NCI-H1694 treated with DMSO at 0.1 percent for 48 hours (cell line): ENCODE measurements at regions not wholly inside any gene's neighbourhood (a gene's known extent, or its start where the extent isn't known, plus 50 kb on each side); places are given as distances from the start of the nearest gene placed in this dataset.
"Not testable (repeated sequence)": the region's sequence is repeated elsewhere in the genome, so short reads cannot be mapped to it uniquely, and the experiment has no call there.

Source experiments
- DNase-seq: peaks from one replicate; lab custom pipeline; 2025; lab: John Stamatoyannopoulos, UW

GRCh38 chr6:18595774-18596530 is 208.8 kb downstream of the RNF144B start:
- DNase-seq, result peak; percentile 42

GRCh38 chr6:18596531-18596835 is 209.3 kb downstream of the RNF144B start:
- no peak for DNase-seq

GRCh38 chr6:18598551-18599264 is 211.6 kb downstream of the RNF144B start:
- no peak for DNase-seq

- DNase-seq, result no peak
These were observed 213.1 kb downstream of the RNF144B start for GRCh38 chr6:18600255-18600654.

- DNase-seq, result peak; percentile 65
These were observed 214.4 kb downstream of the RNF144B start for GRCh38 chr6:18601516-18602020.

GRCh38 chr6:18602931-18603330 is 215.8 kb downstream of the RNF144B start:
- no peak for DNase-seq

DNA sequence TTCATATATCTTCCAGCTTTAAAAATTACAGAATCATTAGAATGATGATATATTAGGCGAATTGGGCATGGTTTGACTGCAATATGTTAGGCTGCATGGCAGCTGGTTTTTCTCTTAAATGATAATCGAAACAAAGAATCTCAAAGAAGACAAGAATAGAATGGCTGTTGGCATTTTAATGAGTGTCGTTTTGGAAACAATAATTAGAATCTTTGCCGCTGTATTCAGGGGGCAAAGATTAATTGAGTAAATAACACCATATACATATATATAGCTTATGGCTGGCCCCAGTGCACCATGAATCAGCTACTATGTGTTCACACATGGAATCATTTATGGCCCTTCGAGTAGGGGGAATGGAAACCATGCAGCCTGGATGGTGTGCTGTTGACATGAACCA is 216.2 kb downstream of the RNF144B start:
- no peak for DNase-seq

DNA sequence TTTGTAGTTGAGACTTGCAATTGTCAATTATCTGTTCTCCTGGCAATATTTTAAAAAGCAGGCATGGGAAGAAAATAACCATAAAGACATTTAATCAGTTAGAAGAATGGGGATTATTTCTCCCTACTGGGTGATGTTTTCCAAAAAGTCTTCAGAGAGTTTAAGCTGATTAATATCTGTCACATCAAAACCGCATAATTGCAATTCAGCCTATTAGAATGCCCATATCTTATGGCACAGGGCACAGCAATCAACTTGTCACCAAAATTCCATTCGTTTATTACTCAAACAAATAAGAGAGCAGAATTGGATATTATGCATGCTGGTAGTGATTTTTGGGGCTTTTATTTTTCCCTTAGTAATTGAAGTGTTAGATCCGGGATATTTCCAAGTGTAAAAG is 218.7 kb downstream of the RNF144B start:
- no peak for DNase-seq

GRCh38 chr6:18609715-18610114 is 222.6 kb downstream of the RNF144B start:
- no peak for DNase-seq

GRCh38 chr6:18613319-18613925 is 226.3 kb downstream of the RNF144B start:
- DNase-seq, result no peak

DNA sequence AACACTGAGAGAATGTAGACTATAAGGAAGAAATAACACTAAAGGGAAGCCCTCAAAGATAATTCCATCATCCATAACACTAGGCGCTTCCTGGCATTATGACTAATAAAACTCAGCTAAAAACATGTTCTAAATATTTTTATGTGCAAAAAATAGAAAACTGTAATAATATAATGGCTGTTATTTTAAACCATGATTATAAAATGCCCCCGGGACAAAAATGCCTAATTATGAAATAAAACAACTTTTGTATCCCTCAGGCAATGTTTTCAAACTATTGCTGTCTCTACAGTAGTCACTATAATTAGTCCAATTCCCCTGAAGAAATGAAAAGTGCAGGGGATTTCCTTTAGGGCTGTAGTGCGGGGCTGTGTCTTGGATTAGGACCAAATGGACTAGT is 242.4 kb downstream of the RNF144B start:
- no peak for DNase-seq

- DNase-seq, result no peak
These were observed 245.7 kb downstream of the RNF144B start for GRCh38 chr6:18632670-18633410.

DNA sequence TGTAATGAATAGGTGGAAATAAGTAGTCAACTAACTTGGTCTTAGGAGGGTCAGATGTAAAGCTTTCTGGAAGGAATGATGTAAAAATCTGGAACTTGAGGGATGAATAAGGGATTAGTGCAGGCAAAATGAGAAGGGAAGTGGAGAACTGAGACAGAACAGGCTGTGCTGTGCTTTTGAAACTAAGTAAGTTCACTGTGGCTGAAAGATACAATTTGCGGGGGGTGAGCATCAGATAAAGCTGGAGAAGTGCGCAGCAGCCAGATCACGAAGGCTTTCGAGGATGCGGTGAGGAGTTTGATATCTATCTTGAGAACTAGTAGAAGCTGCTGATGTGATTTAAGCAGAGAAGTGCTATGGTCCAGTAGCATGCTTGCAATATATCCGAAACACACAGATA is 247.8 kb downstream of the RNF144B start:
- no peak for DNase-seq

DNA sequence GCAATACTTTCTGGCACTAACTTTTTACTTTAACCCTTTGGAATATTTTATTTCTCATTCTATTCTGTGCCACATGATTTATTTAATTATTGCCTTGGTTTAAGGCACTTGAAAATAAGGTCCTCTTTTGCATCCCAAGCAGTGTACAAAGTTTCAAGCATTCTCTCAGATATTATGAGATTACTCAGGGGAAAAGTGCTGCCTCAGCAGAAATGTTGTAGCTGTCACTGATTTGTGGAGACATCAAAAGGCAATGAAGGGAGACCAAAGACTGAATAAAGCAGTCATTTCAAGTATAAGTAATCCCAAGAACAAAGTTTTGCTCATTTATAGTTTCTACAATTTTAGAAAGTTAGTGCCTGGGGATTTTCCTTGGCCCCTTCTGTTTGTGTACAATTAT is 253.0 kb downstream of the RNF144B start:
- no peak for DNase-seq

DNA sequence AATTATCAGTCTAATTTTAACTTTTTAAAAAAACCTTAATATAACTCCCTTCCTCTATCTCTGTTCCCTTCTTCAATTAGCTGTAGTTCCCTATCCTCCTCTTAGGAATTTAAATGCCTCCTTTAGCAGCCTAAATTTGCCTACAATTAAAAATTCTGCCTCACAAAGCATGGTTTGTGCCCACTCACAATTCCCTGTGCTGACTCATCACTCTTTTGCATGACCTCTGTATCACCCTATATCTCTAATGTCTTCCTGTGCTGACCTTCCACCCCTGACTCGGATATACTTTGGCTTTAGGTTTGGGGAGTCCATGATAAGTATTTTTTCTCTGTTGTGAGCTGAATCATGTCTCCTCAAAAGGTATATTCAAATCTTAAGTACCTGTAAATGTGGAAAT is 253.6 kb downstream of the RNF144B start:
- DNase-seq, result no peak

DNA sequence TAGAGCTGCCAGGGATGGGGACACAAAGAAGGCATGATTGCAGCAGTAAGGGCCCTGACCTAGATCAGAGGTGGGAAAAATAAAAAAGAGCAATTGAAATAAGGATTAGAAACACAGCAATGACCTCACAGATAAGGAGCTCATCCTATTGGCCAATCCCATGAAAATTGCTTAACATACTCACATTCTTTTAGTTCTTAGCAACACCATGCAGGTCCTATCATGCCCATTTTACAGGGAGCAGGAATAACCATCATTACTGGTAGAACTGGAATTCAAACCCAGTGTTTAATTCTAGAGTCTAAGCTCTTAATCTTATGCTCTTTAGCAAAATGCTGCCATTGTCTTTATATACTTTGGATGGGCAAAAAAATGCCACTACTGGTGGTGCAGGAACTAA is 267.7 kb downstream of the RNF144B start:
- no peak for DNase-seq

DNA sequence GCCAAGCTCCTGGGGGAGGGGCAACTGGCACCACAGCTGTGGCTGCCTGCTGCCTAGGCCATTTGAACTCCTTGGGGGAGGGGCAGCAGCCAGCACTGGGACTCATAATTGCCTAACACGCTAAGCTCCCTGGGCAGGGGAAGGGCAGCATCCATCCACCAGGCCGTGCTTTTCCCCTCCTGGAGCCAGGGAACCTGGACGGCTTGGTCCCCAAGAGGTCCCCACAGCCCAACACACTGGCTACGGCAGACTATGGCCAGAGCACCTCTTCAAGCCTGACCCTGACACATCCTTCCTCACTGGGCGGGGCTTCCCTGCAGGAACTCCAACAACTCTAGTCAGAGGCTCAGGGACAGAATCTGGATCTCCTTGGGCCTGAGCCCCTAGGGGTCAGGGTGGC is 269.4 kb downstream of the RNF144B start:
- no peak for DNase-seq

DNA sequence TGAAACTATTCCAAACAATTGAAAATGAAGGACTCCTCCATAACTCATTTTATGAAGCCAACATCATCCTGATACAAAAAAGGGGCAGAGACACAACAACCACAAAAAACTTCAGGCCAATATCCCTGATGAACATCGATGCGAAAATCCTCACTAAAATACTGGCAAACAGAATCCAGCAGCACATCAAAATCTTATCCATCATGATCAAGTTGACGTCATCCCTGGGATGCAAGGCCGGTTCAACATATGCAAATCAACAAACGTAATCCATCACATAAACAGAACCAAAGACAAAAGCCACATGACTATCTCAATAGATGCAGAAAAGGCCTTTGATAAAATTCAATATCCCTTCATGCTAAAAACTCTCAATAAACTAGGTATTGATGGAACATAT is 272.8 kb downstream of the RNF144B start:
- not testable (repeated sequence) for DNase-seq

- DNase-seq, result no peak
These were observed 275.9 kb downstream of the RNF144B start for GRCh38 chr6:18663011-18663410.

DNA sequence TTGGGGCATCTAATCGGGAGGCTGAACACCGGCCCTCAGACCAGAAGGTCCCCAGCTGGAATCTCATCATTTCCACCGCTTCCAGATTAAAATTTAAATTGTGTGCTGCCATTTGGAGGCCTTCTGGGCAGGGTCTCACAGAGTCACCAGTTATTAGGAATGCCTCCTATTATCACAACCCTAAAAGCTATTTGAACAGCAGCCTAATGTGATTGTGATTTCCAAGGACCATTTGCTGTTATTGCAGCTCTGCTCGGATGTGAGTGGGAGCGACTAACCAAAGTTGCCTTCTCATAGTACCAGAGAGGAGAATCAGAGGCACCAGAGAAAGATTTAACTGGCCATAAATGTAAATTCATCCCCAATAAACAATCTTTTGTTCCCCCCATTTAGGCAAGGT is 277.3 kb downstream of the RNF144B start:
- DNase-seq, result no peak

GRCh38 chr6:18667612-18668011 is 280.5 kb downstream of the RNF144B start:
- DNase-seq, result no peak

GRCh38 chr6:18668994-18669393 is 281.8 kb downstream of the RNF144B start:
- DNase-seq, result no peak

DNA sequence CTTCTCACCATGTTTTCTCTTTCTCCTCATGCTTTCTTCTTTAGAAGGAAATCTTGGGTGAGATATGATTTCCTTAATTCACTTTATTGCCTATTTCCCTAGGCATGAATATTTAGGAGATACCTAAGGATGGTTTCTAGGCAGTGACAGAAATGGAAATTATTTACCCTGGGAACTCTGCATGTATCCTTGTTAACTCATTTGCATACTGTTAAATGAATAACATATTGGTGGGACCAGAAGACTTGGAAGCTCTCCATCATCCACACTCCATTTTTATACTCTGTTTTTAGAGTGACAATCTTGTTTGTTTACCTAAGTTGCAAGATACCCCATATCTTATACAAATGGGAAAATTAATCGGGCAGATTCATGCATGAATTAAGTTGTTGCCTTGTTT is 285.7 kb downstream of the RNF144B start:
- no peak for DNase-seq
